Right lobe of liver (tissue), 6 donors: ENCODE measurements at regions not wholly inside any gene's neighbourhood (a gene's known extent, or its start where the extent isn't known, plus 50 kb on each side); places are given as distances from the start of the nearest gene placed in this dataset.

Experiments
- ATAC-seq, 4 donors: fragments of 200-7000 bp; cut with Tn5 transposase; one replicate each; pipeline ENCODE4 v1.9.1; 2020; ENCODE audit warnings: mild to moderate bottlenecking in 4 of 4, moderate library complexity in 4 of 4
- DNase-seq, 3 donors: peaks; one replicate each; pipeline ENCODE4 v3.0.0-alpha.2; 2020
- H3K27ac ChIP-seq, 3 donors: fragments of 200-600 bp; one replicate each; pipeline ENCODE4 v1.8.0; 2022
- H3K27me3 ChIP-seq, 2 donors: fragments of 200-600 bp; one replicate each; pipeline ENCODE4 v1.8.0; 2022
- H3K36me3 ChIP-seq, 4 donors: fragments of 200-600 bp; sonication (generic) in 1 of 4; one replicate each; pipeline versions ENCODE4 v1.5.1 to v1.8.0; 2017 to 2022; ENCODE audit warnings: control low read depth in 1 of 4
- H3K4me1 ChIP-seq, 4 donors: fragments of 200-600 bp; sonication (generic) in 1 of 4; one replicate each; pipeline versions ENCODE4 v1.5.1 to v1.8.0; 2017 to 2022; ENCODE audit warnings: control low read depth in 1 of 4
- H3K4me3 ChIP-seq, 3 donors: fragments of 200-600 bp; one replicate each; pipeline ENCODE4 v1.8.0; 2022
- H3K9me3 ChIP-seq, 4 donors: fragments of 200-600 bp; sonication (generic) in 1 of 4; one replicate each; pipeline versions ENCODE4 v1.5.1 to v1.8.0; 2017 to 2022; ENCODE audit warnings: control low read depth in 1 of 4
- POLR2A ChIP-seq: fragments of 450-650 bp; IDR thresholded peaks from one replicate; pipeline ENCODE4 v1.6.1; 2017; ENCODE audit warnings: antibody characterized with exemption, mild to moderate bottlenecking
- WGBS: methylation state at CpG from one replicate; pipeline ENCODE4 v1.1.6; 2018; ENCODE audit warnings: low coverage, low lambda C conversion rate; ENCODE audit not compliant: insufficient coverage; ENCODE audit errors: missing lambda C conversion rate; 5-methylcytosine and 5-hydroxymethylcytosine counted together
- intact Hi-C, 2 donors: fragments of 100-400 bp; cut with DNase I; formaldehyde crosslinking; loops; one replicate each; pipeline versions ENCODE4 v1.11.2 to v1.14.1; 2022
- TF ChIP-seq, protein P1 (sequence below), 4 donors: fragments of 200-600 bp in 3 of 4; fragments of 450-650 bp in 1 of 4; IDR thresholded peaks; one replicate each; pipeline versions ENCODE4 v1.5.1 to v1.8.0; 2016 to 2022; ENCODE audit warnings: antibody characterized with exemption in 4 of 4, mild to moderate bottlenecking in 2 of 4
- donor health status: DM: no; HTN: yes; CAD: no.
- donor health status: DM: no; HTN: no; CAD: no.
- donor health status: DM: no; HTN: no; CAD: no.
- donor health status: DM: no; HTN: yes; CAD: no.
- donor health status: DM: no; HTN: yes; CAD: no.

DNA sequence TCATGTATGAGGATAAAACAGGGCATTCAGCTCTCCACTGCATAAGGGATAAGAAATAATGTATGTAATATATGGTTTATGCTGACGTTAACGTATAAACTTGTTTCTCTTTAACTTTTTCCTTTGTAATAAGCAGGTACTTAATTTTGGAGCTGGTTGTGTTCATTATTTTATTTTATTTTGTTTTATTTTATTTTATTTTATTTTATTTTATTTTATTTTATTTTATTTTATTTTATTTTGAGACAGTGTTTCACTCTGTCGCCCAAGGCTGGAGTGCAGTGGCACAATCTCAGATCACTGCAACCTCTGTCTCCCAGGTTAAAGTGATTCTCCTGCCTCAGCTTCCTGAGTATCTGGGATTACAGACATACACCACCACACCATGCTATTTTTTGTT is 1932.6 kb upstream of the TENM3 start:
- no peak for DNase-seq
- peaks cover 0 to 3% (median 0%) of the 10 kb centered on the region in 4 donors for H3K9me3 ChIP-seq
- H3K27ac ChIP-seq: no peak overlapping the region
- WGBS: 82% methylated on average over 3 of the region's 3 CpGs
- intact Hi-C loops: no loop called here
- no peak overlapping the region for H3K4me3 ChIP-seq
- no peaks in the 10 kb centered on the region for H3K27me3 ChIP-seq
- no peak for TF ChIP-seq POLR2A
- TF ChIP-seq, protein P1, sequence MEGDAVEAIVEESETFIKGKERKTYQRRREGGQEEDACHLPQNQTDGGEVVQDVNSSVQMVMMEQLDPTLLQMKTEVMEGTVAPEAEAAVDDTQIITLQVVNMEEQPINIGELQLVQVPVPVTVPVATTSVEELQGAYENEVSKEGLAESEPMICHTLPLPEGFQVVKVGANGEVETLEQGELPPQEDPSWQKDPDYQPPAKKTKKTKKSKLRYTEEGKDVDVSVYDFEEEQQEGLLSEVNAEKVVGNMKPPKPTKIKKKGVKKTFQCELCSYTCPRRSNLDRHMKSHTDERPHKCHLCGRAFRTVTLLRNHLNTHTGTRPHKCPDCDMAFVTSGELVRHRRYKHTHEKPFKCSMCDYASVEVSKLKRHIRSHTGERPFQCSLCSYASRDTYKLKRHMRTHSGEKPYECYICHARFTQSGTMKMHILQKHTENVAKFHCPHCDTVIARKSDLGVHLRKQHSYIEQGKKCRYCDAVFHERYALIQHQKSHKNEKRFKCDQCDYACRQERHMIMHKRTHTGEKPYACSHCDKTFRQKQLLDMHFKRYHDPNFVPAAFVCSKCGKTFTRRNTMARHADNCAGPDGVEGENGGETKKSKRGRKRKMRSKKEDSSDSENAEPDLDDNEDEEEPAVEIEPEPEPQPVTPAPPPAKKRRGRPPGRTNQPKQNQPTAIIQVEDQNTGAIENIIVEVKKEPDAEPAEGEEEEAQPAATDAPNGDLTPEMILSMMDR (IDR thresholded peaks at IDR 0.05): no peak
- ATAC-seq: no peak
- H3K4me1 ChIP-seq: no peaks in the 10 kb centered on the region
- no peaks in the 10 kb centered on the region for H3K36me3 ChIP-seq

DNA sequence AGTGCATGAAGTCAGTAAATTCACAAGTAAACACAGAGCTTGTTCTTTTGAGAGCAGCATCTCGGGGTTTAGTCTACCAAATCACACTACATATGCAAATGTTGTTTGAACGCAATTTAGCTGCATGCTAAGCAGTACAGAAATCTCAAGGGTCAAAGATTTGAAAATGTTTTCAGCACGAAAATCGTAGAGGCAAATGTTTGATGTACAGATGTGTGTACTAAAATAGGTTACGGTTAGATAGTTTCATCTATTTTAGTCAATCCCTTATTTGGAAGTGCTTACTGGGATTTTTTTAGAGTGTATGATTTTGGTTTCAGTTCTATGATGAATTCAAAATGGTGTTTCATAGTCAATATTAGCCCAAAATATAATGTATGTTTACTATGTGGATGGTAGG is 1928.2 kb upstream of the TENM3 start:
- H3K4me1 ChIP-seq: no peaks in the 10 kb centered on the region
- DNase-seq: no peak
- no peak overlapping the region for H3K27ac ChIP-seq
- intact Hi-C loops: no loop called here
- H3K4me3 ChIP-seq: no peak overlapping the region
- WGBS: 36% methylated on average over 5 of the region's 5 CpGs
- no peaks in the 10 kb centered on the region for H3K9me3 ChIP-seq
- H3K27me3 ChIP-seq: no peaks in the 10 kb centered on the region
- ATAC-seq: no peak
- no peaks in the 10 kb centered on the region for H3K36me3 ChIP-seq
- TF ChIP-seq POLR2A: no peak
- TF ChIP-seq, protein P1 (IDR thresholded peaks at IDR 0.05): no peak

DNA sequence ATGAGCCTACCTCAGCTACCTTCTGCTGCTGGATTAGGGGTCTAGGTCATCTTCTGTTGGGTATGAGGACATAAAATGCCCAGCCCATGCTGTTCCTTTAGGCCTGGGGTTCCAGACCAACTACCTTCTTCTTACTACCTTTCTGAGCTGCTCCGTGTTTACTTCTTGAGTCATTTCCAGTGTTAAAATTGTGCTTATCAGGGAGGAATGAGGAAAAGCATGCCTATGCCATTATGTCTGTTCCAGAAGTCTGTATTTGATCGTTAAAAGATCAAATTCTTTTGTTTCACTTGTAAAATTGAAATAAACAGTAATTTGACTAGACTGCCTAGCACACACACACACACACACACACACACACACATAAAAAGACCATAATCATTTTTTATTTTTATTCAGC is 1912.7 kb upstream of the TENM3 start:
- H3K27me3 ChIP-seq: no peaks in the 10 kb centered on the region
- WGBS: 48% methylated on average over 2 of the region's 2 CpGs
- TF ChIP-seq POLR2A: no peak
- TF ChIP-seq, protein P1 (IDR thresholded peaks at IDR 0.05): no peak
- no peak overlapping the region for H3K4me3 ChIP-seq
- no peaks in the 10 kb centered on the region for H3K36me3 ChIP-seq
- intact Hi-C loops: no loop called here
- H3K9me3 ChIP-seq: no peaks in the 10 kb centered on the region
- ATAC-seq (no peak), DNase-seq (no peak)
- H3K27ac ChIP-seq: no peak overlapping the region
- H3K4me1 ChIP-seq: no peaks in the 10 kb centered on the region

- H3K9me3 ChIP-seq: no peaks in the 10 kb centered on the region
- H3K36me3 ChIP-seq: no peaks in the 10 kb centered on the region
- DNase-seq (no peak), ATAC-seq (no peak)
- H3K4me3 ChIP-seq: no peak overlapping the region
- H3K27me3 ChIP-seq: no peaks in the 10 kb centered on the region
- intact Hi-C loops: no loop called here
- H3K27ac ChIP-seq: no peak overlapping the region
- TF ChIP-seq, protein P1 (IDR thresholded peaks at IDR 0.05): no peak
- no peak for TF ChIP-seq POLR2A
- no peaks in the 10 kb centered on the region for H3K4me1 ChIP-seq
- WGBS: 52% methylated on average over 4 of the region's 4 CpGs
Observed at GRCh38 chr4:180333162-180333561, 1910.0 kb upstream of the TENM3 start.

DNA sequence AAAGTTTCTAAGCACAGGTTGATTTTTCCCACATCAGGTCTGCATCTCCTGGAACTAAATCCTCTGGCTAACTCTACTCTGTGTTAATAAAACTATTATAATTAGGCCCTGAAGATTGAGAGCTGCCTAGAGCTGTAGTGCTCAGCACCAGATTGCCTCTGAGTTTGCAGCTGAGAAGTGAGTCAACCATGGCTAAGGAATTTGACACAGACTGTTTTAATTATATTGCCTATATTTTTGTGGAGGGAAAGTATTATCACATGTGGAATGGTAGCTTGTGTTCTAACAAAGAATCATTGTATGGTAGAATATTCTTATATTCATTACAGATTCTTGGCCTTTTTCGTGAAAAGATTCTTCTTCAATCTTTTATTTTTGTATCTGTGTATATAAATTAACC is 1907.6 kb upstream of the TENM3 start:
- no peaks in the 10 kb centered on the region for H3K27me3 ChIP-seq
- no peaks in the 10 kb centered on the region for H3K36me3 ChIP-seq
- TF ChIP-seq POLR2A: no peak
- TF ChIP-seq, protein P1 (IDR thresholded peaks at IDR 0.05): no peak
- intact Hi-C loops: no loop called here
- no peak overlapping the region for H3K27ac ChIP-seq
- no peaks in the 10 kb centered on the region for H3K4me1 ChIP-seq
- DNase-seq (no peak), ATAC-seq (no peak)
- no peaks in the 10 kb centered on the region for H3K9me3 ChIP-seq
- 65% methylated on average over 1 of the region's 1 CpG for WGBS
- no peak overlapping the region for H3K4me3 ChIP-seq
